ENCODE measurements at regions not wholly inside any gene's neighbourhood (a gene's known extent, or its start where the extent isn't known, plus 50 kb on each side); places are given as distances from the start of the nearest gene placed in this dataset.

DNA sequence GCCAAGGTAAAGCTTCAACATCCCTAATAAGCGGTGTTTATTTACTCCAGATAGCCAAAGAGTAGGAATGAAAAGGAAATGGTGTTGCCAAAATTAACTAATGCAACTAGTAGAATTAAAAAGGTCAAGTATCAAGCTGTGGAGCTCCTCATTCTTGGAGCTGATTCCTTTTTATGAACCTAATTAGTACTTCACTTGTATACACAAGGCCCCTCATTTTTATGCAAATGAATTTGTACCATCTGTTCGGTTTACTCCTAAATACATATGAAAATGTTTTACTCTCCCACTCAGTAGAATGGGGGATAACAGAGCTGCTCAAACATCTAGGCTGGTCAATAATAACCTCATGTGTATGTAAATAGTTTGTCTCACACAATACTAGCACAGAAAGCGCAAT lies 426.4 kb upstream of the LUZP2 start:
- Histone ChIP-seq H3K4me2 (ENCODE audit: low read length) (no peak overlapping the region), H3K4me3 (ENCODE audit: low read length) (no peak overlapping the region), H3K79me2 (ENCODE audit: control insufficient read depth, low read length) (no peaks in the 10 kb centered on the region), H3K9me2 (replicated peaks; ENCODE audit: control insufficient read depth, low read length) (no peaks in the 10 kb centered on the region), H3K36me3 (ENCODE audit: control insufficient read depth, low read length) (no peaks in the 10 kb centered on the region), H3K9me3 (ENCODE audit: control insufficient read depth, insufficient read depth, low read length) (no peaks in the 10 kb centered on the region), H3K27me3 (ENCODE audit: control insufficient read depth, low read length) (no peaks in the 10 kb centered on the region), H3F3A (ENCODE audit: control insufficient read depth, insufficient read depth) (no peaks in the 10 kb centered on the region), H3K4me1 (ENCODE audit: control insufficient read depth, low read length) (no peaks in the 10 kb centered on the region), H3K27ac (ENCODE audit: low read depth, low read length) (no peak overlapping the region), H4K20me1 (ENCODE audit: control insufficient read depth, insufficient read depth, low read depth, low read length) (no peaks in the 10 kb centered on the region)
- TF ChIP-seq EZH2phosphoT487 (IDR thresholded peaks at IDR 0.05; ENCODE audit: borderline replicate concordance, low read length) = no peak
- TF ChIP-seq, protein P1, sequence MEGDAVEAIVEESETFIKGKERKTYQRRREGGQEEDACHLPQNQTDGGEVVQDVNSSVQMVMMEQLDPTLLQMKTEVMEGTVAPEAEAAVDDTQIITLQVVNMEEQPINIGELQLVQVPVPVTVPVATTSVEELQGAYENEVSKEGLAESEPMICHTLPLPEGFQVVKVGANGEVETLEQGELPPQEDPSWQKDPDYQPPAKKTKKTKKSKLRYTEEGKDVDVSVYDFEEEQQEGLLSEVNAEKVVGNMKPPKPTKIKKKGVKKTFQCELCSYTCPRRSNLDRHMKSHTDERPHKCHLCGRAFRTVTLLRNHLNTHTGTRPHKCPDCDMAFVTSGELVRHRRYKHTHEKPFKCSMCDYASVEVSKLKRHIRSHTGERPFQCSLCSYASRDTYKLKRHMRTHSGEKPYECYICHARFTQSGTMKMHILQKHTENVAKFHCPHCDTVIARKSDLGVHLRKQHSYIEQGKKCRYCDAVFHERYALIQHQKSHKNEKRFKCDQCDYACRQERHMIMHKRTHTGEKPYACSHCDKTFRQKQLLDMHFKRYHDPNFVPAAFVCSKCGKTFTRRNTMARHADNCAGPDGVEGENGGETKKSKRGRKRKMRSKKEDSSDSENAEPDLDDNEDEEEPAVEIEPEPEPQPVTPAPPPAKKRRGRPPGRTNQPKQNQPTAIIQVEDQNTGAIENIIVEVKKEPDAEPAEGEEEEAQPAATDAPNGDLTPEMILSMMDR (IDR thresholded peaks at IDR 0.05; ENCODE audit: low read depth, low read length, poor library complexity, severe bottlenecking) = no peak

DNA sequence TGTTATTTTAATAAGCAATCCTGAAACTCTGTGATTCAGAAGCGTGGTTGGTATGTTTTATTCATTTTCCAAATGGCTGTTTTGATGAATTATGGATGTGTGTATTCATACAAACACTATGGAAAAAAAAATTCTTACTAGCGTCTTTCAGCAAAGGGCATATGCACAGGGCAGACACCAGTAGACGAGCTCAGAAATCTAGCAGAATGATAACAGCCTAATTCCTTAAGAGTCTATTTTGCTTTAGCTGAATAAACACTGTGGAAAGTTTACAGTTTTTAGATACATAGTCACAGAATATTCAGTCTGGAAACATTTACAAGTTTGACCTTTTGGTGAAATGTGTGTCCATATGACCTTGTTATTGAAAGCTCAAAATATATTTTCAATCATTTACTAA lies 418.8 kb upstream of the LUZP2 start:
- Histone ChIP-seq H3K79me2 (ENCODE audit: control insufficient read depth, low read length) (no peaks in the 10 kb centered on the region), H3K36me3 (ENCODE audit: control insufficient read depth, low read length) (no peaks in the 10 kb centered on the region), H3K27me3 (ENCODE audit: control insufficient read depth, low read length) (no peaks in the 10 kb centered on the region), H3K27ac (ENCODE audit: low read depth, low read length) (no peak overlapping the region), H3K4me1 (ENCODE audit: control insufficient read depth, low read length) (no peaks in the 10 kb centered on the region), H4K20me1 (ENCODE audit: control insufficient read depth, insufficient read depth, low read depth, low read length) (no peaks in the 10 kb centered on the region), H3K4me3 (ENCODE audit: low read length) (no peak overlapping the region), H3K9me3 (ENCODE audit: control insufficient read depth, insufficient read depth, low read length) (no peaks in the 10 kb centered on the region), H3F3A (ENCODE audit: control insufficient read depth, insufficient read depth) (no peaks in the 10 kb centered on the region), H3K4me2 (ENCODE audit: low read length) (no peak overlapping the region), H3K9me2 (replicated peaks; ENCODE audit: control insufficient read depth, low read length) (no peaks in the 10 kb centered on the region)
- TF ChIP-seq EZH2phosphoT487 (IDR thresholded peaks at IDR 0.05; ENCODE audit: borderline replicate concordance, low read length) = no peak
- TF ChIP-seq, protein P1 (IDR thresholded peaks at IDR 0.05; ENCODE audit: low read depth, low read length, poor library complexity, severe bottlenecking) = no peak

DNA sequence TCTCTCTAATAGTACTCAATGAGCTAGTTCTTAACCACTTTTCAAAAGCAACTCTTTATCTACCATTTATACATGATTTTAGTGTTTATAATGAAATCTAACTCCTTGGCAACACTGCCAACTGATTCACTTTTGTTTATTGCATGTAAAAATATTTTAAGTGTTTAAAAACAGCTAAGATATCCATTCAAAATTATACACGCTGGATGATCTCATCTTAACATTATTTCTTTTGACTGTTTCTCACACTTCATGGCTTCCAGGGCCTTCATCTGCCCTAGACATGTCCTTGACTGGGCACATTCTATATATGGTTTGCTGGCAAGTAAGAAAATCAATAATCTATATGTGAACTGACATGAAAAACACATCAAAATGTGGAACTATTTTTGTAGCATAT lies 414.6 kb upstream of the LUZP2 start:
- Histone ChIP-seq H3K79me2 (ENCODE audit: control insufficient read depth, low read length) (no peaks in the 10 kb centered on the region), H3K4me2 (ENCODE audit: low read length) (no peak overlapping the region), H3K27me3 (ENCODE audit: control insufficient read depth, low read length) (no peaks in the 10 kb centered on the region), H4K20me1 (ENCODE audit: control insufficient read depth, insufficient read depth, low read depth, low read length) (no peaks in the 10 kb centered on the region), H3K9me2 (replicated peaks; ENCODE audit: control insufficient read depth, low read length) (no peaks in the 10 kb centered on the region), H3F3A (ENCODE audit: control insufficient read depth, insufficient read depth) (no peaks in the 10 kb centered on the region), H3K4me3 (ENCODE audit: low read length) (no peak overlapping the region), H3K4me1 (ENCODE audit: control insufficient read depth, low read length) (no peaks in the 10 kb centered on the region), H3K9me3 (ENCODE audit: control insufficient read depth, insufficient read depth, low read length) (no peaks in the 10 kb centered on the region), H3K27ac (ENCODE audit: low read depth, low read length) (no peak overlapping the region), H3K36me3 (ENCODE audit: control insufficient read depth, low read length) (no peaks in the 10 kb centered on the region)
- no peak for TF ChIP-seq EZH2phosphoT487 (IDR thresholded peaks at IDR 0.05; ENCODE audit: borderline replicate concordance, low read length)
- TF ChIP-seq, protein P1 (IDR thresholded peaks at IDR 0.05; ENCODE audit: low read depth, low read length, poor library complexity, severe bottlenecking) = no peak

DNA sequence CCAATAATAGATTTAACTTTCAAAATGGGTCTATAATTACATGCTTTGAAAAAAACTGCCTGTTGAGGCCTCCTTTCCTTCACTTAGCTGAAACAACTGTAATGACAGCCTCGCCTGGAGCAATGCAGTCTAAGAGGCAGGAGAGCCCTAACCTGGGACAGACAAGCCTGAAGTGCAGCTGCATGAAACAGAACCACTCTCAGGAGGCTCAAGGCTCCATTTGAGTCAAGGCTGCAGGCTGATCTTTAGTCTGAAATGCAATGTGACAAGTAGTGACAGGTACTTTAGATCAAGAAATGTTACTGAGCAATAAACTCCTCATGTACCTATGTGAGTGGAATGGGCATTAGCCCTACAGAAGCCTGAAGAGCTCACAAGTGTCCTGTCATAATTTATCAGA lies 414.0 kb upstream of the LUZP2 start:
- Histone ChIP-seq H3K4me1 (ENCODE audit: control insufficient read depth, low read length) (no peaks in the 10 kb centered on the region), H3K4me3 (ENCODE audit: low read length) (no peak overlapping the region), H3F3A (ENCODE audit: control insufficient read depth, insufficient read depth) (no peaks in the 10 kb centered on the region), H3K9me3 (ENCODE audit: control insufficient read depth, insufficient read depth, low read length) (no peaks in the 10 kb centered on the region), H3K79me2 (ENCODE audit: control insufficient read depth, low read length) (no peaks in the 10 kb centered on the region), H3K27ac (ENCODE audit: low read depth, low read length) (no peak overlapping the region), H3K27me3 (ENCODE audit: control insufficient read depth, low read length) (no peaks in the 10 kb centered on the region), H3K36me3 (ENCODE audit: control insufficient read depth, low read length) (no peaks in the 10 kb centered on the region), H4K20me1 (ENCODE audit: control insufficient read depth, insufficient read depth, low read depth, low read length) (no peaks in the 10 kb centered on the region), H3K4me2 (ENCODE audit: low read length) (no peak overlapping the region), H3K9me2 (replicated peaks; ENCODE audit: control insufficient read depth, low read length) (no peaks in the 10 kb centered on the region)
- TF ChIP-seq EZH2phosphoT487 (IDR thresholded peaks at IDR 0.05; ENCODE audit: borderline replicate concordance, low read length) = no peak
- TF ChIP-seq, protein P1 (IDR thresholded peaks at IDR 0.05; ENCODE audit: low read depth, low read length, poor library complexity, severe bottlenecking) = no peak

All from DOHH2 (cell line).